ENCODE measurements at regions not wholly inside any gene's neighbourhood (a gene's known extent, or its start where the extent isn't known, plus 50 kb on each side); places are given as distances from the start of the nearest gene placed in this dataset.

DNA sequence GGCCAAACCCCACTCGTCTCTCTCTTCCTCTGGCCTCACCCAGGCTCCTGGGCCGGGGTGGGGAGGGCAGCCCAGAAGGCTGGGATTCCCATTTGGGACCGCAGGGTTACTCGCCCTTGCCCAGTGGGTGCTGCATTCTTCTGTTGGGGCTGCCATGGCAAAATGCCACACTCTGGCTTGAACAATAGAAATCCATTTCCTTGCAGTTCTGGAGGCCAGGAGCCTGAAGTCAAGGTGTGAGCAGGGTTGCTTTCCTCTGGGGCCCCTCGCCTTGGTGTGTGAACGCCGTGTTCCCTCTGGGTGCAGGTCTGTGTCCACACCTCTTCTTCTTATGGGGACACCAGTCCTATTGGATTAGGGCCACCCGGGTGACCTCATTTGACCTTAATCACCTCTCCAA, 105.8 kb upstream of the GSE1 start:
- TF ChIP-seq, protein P1, sequence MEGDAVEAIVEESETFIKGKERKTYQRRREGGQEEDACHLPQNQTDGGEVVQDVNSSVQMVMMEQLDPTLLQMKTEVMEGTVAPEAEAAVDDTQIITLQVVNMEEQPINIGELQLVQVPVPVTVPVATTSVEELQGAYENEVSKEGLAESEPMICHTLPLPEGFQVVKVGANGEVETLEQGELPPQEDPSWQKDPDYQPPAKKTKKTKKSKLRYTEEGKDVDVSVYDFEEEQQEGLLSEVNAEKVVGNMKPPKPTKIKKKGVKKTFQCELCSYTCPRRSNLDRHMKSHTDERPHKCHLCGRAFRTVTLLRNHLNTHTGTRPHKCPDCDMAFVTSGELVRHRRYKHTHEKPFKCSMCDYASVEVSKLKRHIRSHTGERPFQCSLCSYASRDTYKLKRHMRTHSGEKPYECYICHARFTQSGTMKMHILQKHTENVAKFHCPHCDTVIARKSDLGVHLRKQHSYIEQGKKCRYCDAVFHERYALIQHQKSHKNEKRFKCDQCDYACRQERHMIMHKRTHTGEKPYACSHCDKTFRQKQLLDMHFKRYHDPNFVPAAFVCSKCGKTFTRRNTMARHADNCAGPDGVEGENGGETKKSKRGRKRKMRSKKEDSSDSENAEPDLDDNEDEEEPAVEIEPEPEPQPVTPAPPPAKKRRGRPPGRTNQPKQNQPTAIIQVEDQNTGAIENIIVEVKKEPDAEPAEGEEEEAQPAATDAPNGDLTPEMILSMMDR (IDR thresholded peaks at IDR 0.05; ENCODE audit: borderline replicate concordance, extremely low read depth, low read length, poor library complexity, severe bottlenecking): no peak
- no peak for TF ChIP-seq EZH2 (IDR thresholded peaks at IDR 0.05; ENCODE audit: borderline replicate concordance, low read depth, low read length, severe bottlenecking)
